ENCODE measurements at regions not wholly inside any gene's neighbourhood (a gene's known extent, or its start where the extent isn't known, plus 50 kb on each side); places are given as distances from the start of the nearest gene placed in this dataset.

DNA sequence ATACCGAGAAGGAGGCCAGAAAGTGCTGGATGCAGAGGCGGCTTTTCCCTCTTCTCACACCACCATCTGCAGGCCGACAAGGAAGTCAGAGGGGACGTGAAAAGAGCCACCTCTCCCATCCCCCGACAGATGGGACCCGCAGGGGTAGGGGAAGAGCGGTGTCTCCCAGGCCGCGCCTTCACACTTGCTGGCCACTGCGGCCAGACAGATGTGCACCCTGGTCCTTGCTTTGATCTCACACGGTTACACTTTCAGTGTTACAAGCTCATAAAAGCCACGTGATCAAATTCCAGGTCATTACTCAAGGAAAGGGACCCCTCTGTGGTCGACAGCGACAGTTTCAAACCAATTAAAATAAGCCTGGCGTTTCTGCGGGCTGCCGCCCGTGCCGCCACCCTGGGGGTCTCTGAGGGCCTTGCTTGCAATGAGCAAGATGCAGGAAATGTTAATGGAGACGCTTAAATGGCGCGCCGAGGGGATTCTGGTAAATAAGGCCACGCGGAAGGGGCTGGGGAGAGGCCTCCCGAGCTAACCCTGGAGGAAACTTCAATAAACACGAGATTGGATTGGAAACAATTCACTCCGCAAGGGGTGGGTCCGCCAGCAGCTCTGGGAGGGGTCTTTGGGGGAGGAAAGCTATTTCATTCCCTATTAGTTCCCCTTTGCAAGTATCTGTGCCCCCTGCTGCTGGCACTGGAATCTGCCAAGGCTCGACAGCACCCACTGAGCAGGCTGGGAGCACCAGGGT, 240.9 kb downstream of the ENGASE start:
- no peak for DNase-seq (ENCODE audit: insufficient read length, low spot score)
- TF ChIP-seq, protein P1, sequence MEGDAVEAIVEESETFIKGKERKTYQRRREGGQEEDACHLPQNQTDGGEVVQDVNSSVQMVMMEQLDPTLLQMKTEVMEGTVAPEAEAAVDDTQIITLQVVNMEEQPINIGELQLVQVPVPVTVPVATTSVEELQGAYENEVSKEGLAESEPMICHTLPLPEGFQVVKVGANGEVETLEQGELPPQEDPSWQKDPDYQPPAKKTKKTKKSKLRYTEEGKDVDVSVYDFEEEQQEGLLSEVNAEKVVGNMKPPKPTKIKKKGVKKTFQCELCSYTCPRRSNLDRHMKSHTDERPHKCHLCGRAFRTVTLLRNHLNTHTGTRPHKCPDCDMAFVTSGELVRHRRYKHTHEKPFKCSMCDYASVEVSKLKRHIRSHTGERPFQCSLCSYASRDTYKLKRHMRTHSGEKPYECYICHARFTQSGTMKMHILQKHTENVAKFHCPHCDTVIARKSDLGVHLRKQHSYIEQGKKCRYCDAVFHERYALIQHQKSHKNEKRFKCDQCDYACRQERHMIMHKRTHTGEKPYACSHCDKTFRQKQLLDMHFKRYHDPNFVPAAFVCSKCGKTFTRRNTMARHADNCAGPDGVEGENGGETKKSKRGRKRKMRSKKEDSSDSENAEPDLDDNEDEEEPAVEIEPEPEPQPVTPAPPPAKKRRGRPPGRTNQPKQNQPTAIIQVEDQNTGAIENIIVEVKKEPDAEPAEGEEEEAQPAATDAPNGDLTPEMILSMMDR (IDR thresholded peaks at IDR 0.05; ENCODE audit: insufficient read depth, missing control alignments) = no peak
- FAIRE-seq = no peak

DNA sequence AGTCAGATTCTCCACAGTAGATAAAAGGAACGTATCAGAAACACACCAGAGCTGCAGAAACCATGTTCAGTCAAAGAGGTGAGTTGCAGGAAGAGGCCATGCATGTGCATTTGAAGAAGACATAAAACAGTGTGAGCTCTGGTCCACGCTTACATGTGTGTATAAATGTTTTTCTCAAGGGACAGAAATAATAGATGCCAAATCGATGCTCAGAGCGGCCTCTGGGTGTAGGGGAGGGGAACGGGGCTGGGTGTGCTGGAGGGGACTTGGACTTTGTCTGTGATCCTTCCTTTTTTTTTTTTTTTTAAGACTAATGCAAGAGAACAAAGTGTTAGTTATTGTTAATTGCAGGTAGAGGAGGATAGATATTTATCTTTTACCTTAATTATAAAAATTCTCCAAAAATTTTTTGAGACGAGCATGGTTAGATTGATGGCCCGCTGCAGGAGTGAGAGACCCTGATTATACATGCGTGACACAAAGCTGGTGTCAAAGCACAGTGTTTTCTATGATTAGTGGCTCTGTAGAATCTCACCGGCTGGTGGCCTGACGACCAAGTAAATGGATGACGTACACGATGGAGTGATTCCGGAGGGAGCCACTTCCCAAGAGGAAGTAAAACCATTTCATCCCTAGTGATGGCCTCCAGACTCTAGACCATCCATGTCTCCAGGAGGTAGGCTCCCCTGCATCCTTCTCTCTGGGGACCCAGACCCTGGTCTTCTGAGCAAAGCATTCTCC, 240.2 kb downstream of the ENGASE start:
- DNase-seq (ENCODE audit: insufficient read length, low spot score) (no peak), FAIRE-seq (no peak)
- TF ChIP-seq, protein P1 (IDR thresholded peaks at IDR 0.05; ENCODE audit: insufficient read depth, missing control alignments) = no peak

DNA sequence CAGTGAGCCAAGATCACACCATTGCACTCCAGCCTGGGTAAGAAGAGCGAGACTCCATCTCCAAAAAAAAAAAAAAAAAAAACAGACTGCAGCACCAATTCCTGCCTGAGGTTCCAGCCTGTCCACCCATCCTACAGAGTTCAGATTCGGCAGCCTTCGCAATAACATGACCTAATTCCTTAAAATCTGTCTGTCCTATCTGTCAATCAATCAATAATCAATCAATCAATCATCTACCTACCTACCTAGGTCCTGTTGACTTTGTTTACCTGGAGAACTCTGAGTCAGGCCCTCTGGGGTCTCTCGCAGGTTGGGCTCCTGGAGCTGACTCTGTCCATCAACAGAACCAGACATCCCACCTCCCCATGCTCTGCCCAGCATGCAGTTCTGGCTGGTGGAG, 236.7 kb downstream of the ENGASE start:
- TF ChIP-seq, protein P1 (IDR thresholded peaks at IDR 0.05; ENCODE audit: insufficient read depth, missing control alignments) = no peak
- FAIRE-seq (no peak), DNase-seq (ENCODE audit: insufficient read length, low spot score) (no peak)

DNA sequence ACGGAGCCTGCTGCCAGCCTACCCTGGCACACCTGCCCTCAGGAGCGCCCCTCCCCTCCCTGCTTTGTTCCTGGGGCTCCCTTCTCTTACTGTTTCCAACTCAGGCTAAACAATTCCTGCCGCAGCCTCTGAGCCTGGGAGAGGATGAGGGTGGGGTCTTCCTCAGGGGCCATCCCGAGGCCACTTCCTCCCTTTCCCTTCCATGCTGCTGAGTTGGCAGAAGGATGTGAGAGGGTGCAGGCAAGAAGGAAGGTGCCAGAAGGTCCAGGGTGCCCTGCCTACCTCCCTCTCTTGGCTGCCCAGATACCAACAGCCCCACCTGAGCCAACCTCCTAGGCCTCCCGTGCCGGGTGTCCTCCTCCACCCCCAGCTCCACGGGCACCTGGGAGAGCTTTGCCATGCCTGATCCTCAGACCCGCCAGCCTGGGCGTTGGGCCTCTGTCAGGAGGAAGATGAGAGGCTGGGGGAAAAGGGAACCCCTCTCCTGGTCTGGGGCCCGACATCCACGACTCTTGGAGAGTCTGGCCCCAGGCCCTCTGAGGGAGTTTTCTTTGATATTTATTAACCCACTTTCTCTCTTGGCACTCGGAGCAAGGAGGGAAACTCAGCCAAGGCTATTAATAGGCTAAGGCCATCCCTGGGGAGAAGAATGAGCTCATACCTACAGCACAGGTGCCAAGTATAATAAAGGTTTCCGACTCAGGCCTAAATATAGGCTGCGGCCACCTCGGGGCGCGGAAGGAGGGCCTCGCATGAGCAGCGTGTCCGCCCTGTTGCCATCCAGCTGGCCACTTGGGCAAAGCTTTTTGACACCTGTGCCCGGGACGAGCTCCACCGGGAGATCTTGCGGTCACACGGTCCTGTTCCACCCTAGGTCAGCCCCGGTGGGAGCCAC, 232.0 kb downstream of the ENGASE start:
- DNase-seq (ENCODE audit: insufficient read length, low spot score) = no peak
- FAIRE-seq = no peak
- TF ChIP-seq, protein P1 (IDR thresholded peaks at IDR 0.05; ENCODE audit: insufficient read depth, missing control alignments) = no peak

DNA sequence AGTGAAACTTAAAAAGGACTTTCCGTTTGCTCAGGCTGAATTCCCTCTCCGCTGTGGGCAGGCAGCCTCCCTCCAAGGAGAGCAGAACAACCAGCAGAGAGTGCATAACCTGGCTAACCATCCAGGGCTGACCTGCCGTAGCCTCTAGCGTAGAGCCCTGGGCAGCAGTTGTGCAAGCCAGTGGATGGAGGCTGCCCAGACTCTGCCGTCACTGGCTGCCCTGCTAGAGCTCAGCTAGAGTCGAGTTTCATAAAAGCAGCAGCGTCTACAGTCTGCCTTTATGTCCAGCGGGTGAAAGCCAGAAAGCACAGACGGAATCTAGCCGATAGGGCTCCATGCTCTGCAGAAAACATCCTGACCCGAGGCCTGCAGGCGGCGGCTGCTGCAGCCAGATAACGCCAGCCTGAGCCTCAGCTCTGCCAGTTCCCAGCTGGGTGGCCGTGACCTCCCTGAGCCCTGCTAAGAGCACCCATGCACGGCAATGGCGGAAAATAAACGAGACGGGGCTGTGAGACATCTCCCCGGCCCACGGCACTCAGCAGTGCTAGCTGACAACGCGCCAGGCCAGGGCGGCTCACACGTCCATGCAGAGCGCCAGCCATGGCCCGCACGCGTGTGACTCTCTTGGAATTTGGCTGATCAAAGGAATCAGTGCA, 231.3 kb downstream of the ENGASE start:
- TF ChIP-seq, protein P1 (IDR thresholded peaks at IDR 0.05; ENCODE audit: insufficient read depth, missing control alignments) = no peak
- FAIRE-seq (no peak), DNase-seq (ENCODE audit: insufficient read length, low spot score) (no peak)

DNA sequence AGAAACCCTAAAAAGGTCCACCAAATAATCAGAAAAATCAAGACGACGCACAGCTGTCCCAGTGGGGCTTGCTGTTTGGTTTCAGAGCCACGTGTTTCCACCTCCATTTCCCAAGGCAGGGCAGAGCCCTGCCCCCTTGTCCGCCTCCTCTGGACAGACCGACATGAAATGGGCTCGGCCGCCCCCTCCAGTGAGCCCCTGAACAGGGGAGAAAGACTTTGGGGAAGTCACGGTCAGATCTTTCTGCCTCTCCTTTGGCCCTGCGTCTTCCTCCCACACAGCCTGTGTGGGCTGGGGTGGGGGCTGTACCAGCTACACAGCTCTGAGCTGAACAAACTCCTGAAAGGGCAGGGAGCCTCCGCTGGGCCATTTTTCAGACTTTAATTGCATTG, 230.7 kb downstream of the ENGASE start:
- TF ChIP-seq, protein P1 (IDR thresholded peaks at IDR 0.05; ENCODE audit: insufficient read depth, missing control alignments) = no peak
- FAIRE-seq (no peak), DNase-seq (ENCODE audit: insufficient read length, low spot score) (no peak)
